ENCODE measurements at regions not wholly inside any gene's neighbourhood (a gene's known extent, or its start where the extent isn't known, plus 50 kb on each side); places are given as distances from the start of the nearest gene placed in this dataset.
A peak's percentile ranks its signal among the peaks of the same experiment; 100 is the strongest.
"Not testable (repeated sequence)": the region's sequence is repeated elsewhere in the genome, so short reads cannot be mapped to it uniquely, and the experiment has no call there.

GRCh38 chr22:44573451-44573850 is 75.4 kb upstream of the RTL6 start:
- 90 to 93% methylated on average over 4 of the region's 4 CpGs for WGBS, 2 donors
- intact Hi-C loops (cut with DNase I): no loop called here

GRCh38 chr22:44572414-44573207 is 74.6 kb upstream of the RTL6 start:
- no peaks in the 10 kb centered on the region for H3K27me3 ChIP-seq (ENCODE audit: control insufficient read depth in 1 of 2, insufficient read depth in 2 of 2, low read length in 1 of 2)
- DNase-seq: no peak
- no peak for ATAC-seq (ENCODE audit: low FRiP score)
- no peak overlapping the region for H3K27ac ChIP-seq (ENCODE audit: low read depth in 1 of 2, low read length in 2 of 2)
- peaks cover 2% of the 10 kb centered on the region for H3K9me3 ChIP-seq (ENCODE audit: control insufficient read depth, low read length)
- no peak overlapping the region for H3K4me3 ChIP-seq (ENCODE audit: low read length in 2 of 2)
- intact Hi-C loops (cut with DNase I): no loop called here
- no peaks in the 10 kb centered on the region for H3K4me1 ChIP-seq (ENCODE audit: control insufficient read depth in 1 of 2, insufficient read depth in 2 of 2, low read length in 2 of 2)
- 77 to 80% methylated on average over 14 of the region's 14 CpGs for whole genome bisulfite sequencing, 2 donors
- no peaks in the 10 kb centered on the region for H3K36me3 ChIP-seq (ENCODE audit: control insufficient read depth in 1 of 2, insufficient read depth in 2 of 2, low read length in 1 of 2)

More at GRCh38 chr22:44573451-44573850, 75.4 kb upstream of the RTL6 start:
- Histone ChIP-seq H3K36me3 (ENCODE audit: control insufficient read depth in 1 of 2, insufficient read depth in 2 of 2, low read length in 1 of 2) (no peaks in the 10 kb centered on the region), H3K4me1 (ENCODE audit: control insufficient read depth in 1 of 2, insufficient read depth in 2 of 2, low read length in 2 of 2) (no peaks in the 10 kb centered on the region), H3K4me3 (ENCODE audit: low read length in 2 of 2) (no peak overlapping the region), H3K27me3 (ENCODE audit: control insufficient read depth in 1 of 2, insufficient read depth in 2 of 2, low read length in 1 of 2) (no peaks in the 10 kb centered on the region), H3K9me3 (ENCODE audit: control insufficient read depth, low read length) (peaks cover 2% of the 10 kb centered on the region), H3K27ac (ENCODE audit: low read depth in 1 of 2, low read length in 2 of 2) (no peak overlapping the region)
- ATAC-seq (ENCODE audit: low FRiP score): no peak
- no peak for DNase-seq

- no peaks in the 10 kb centered on the region for H3K36me3 ChIP-seq (ENCODE audit: control insufficient read depth in 1 of 2, insufficient read depth in 2 of 2, low read length in 1 of 2)
- WGBS, 2 donors: 82 to 83% methylated on average over 29 of the region's 29 CpGs
- DNase-seq (no peak), ATAC-seq (ENCODE audit: low FRiP score) (no peak)
- no peaks in the 10 kb centered on the region for H3K27me3 ChIP-seq (ENCODE audit: control insufficient read depth in 1 of 2, insufficient read depth in 2 of 2, low read length in 1 of 2)
- H3K4me3 ChIP-seq (ENCODE audit: low read length in 2 of 2): no peak overlapping the region
- H3K9me3 ChIP-seq (ENCODE audit: control insufficient read depth, low read length): peaks cover 2% of the 10 kb centered on the region
- intact Hi-C loops (cut with DNase I): no loop called here
- no peak overlapping the region for H3K27ac ChIP-seq (ENCODE audit: low read depth in 1 of 2, low read length in 2 of 2)
- H3K4me1 ChIP-seq (ENCODE audit: control insufficient read depth in 1 of 2, insufficient read depth in 2 of 2, low read length in 2 of 2): no peaks in the 10 kb centered on the region
Observed at GRCh38 chr22:44571566-44572413, 73.8 kb upstream of the RTL6 start.

GRCh38 chr22:44570476-44571445 is 72.7 kb upstream of the RTL6 start:
- no peak for ATAC-seq (ENCODE audit: low FRiP score)

GRCh38 chr22:44569561-44569991 is 71.5 kb upstream of the RTL6 start:
- H3K4me1 ChIP-seq (ENCODE audit: control insufficient read depth in 1 of 2, insufficient read depth in 2 of 2, low read length in 2 of 2): no peaks in the 10 kb centered on the region
- H3K27me3 ChIP-seq (ENCODE audit: control insufficient read depth in 1 of 2, insufficient read depth in 2 of 2, low read length in 1 of 2): no peaks in the 10 kb centered on the region
- intact Hi-C loops (cut with DNase I): no loop called here
- no peak overlapping the region for H3K4me3 ChIP-seq (ENCODE audit: low read length in 2 of 2)
- ATAC-seq (ENCODE audit: low FRiP score) (no peak), DNase-seq (no peak)
- WGBS, 2 donors: 75 to 82% methylated on average over 9 of the region's 9 CpGs
- H3K36me3 ChIP-seq (ENCODE audit: control insufficient read depth in 1 of 2, insufficient read depth in 2 of 2, low read length in 1 of 2): no peaks in the 10 kb centered on the region
- peaks cover 3% of the 10 kb centered on the region for H3K9me3 ChIP-seq (ENCODE audit: control insufficient read depth, low read length)
- no peak overlapping the region for H3K27ac ChIP-seq (ENCODE audit: low read depth in 1 of 2, low read length in 2 of 2)

More at GRCh38 chr22:44570476-44571445, 72.7 kb upstream of the RTL6 start:
- H3K4me1 ChIP-seq (ENCODE audit: control insufficient read depth in 1 of 2, insufficient read depth in 2 of 2, low read length in 2 of 2): no peaks in the 10 kb centered on the region
- no peak for DNase-seq
- H3K4me3 ChIP-seq (ENCODE audit: low read length in 2 of 2): no peak overlapping the region
- no peaks in the 10 kb centered on the region for H3K27me3 ChIP-seq (ENCODE audit: control insufficient read depth in 1 of 2, insufficient read depth in 2 of 2, low read length in 1 of 2)
- no peak overlapping the region for H3K27ac ChIP-seq (ENCODE audit: low read depth in 1 of 2, low read length in 2 of 2)
- H3K36me3 ChIP-seq (ENCODE audit: control insufficient read depth in 1 of 2, insufficient read depth in 2 of 2, low read length in 1 of 2): no peaks in the 10 kb centered on the region
- peaks cover 3% of the 10 kb centered on the region for H3K9me3 ChIP-seq (ENCODE audit: control insufficient read depth, low read length)
- 58 to 62% methylated on average over 18 of the region's 18 CpGs for WGBS, 2 donors
- intact Hi-C loops (cut with DNase I): no loop called here

GRCh38 chr22:44567846-44568493 is 69.9 kb upstream of the RTL6 start:
- H3K36me3 ChIP-seq (ENCODE audit: control insufficient read depth in 1 of 2, insufficient read depth in 2 of 2, low read length in 1 of 2): no peaks in the 10 kb centered on the region
- intact Hi-C loops (cut with DNase I): loop anchor here in 1 of 2 donors (1.0 kb wide), 1 partner anchor 487 kb away; no protein-coding TSS in a partner anchor
- DNase-seq (peak; percentile 65 to 72), ATAC-seq (ENCODE audit: low FRiP score) (no peak)
- peaks cover 3% of the 10 kb centered on the region for H3K9me3 ChIP-seq (ENCODE audit: control insufficient read depth, low read length)
- no peak overlapping the region for H3K27ac ChIP-seq (ENCODE audit: low read depth in 1 of 2, low read length in 2 of 2)
- no peaks in the 10 kb centered on the region for H3K4me1 ChIP-seq (ENCODE audit: control insufficient read depth in 1 of 2, insufficient read depth in 2 of 2, low read length in 2 of 2)
- no peaks in the 10 kb centered on the region for H3K27me3 ChIP-seq (ENCODE audit: control insufficient read depth in 1 of 2, insufficient read depth in 2 of 2, low read length in 1 of 2)
- H3K4me3 ChIP-seq (ENCODE audit: low read length in 2 of 2): no peak overlapping the region
- 66 to 72% methylated on average over 8 of the region's 8 CpGs for WGBS, 2 donors

GRCh38 chr22:44567378-44567841 is 69.4 kb upstream of the RTL6 start:
- ATAC-seq (ENCODE audit: low FRiP score); H3K4me3 ChIP-seq (ENCODE audit: low read length in 2 of 2); DNase-seq; H3K27ac ChIP-seq (ENCODE audit: low read depth in 1 of 2, low read length in 2 of 2); H3K9me3 ChIP-seq (ENCODE audit: control insufficient read depth, low read length); H3K36me3 ChIP-seq (ENCODE audit: control insufficient read depth in 1 of 2, insufficient read depth in 2 of 2, low read length in 1 of 2); H3K4me1 ChIP-seq (ENCODE audit: control insufficient read depth in 1 of 2, insufficient read depth in 2 of 2, low read length in 2 of 2); H3K27me3 ChIP-seq (ENCODE audit: control insufficient read depth in 1 of 2, insufficient read depth in 2 of 2, low read length in 1 of 2); intact Hi-C loops (cut with DNase I): not testable (repeated sequence)
- WGBS, 2 donors: 90 to 93% methylated on average over 8 of the region's 8 CpGs

- ATAC-seq (ENCODE audit: low FRiP score): no peak
- H3K36me3 ChIP-seq (ENCODE audit: control insufficient read depth in 1 of 2, insufficient read depth in 2 of 2, low read length in 1 of 2): no peaks in the 10 kb centered on the region
- DNase-seq: peak in 1 of 2 donors; percentile 67
- intact Hi-C loops (cut with DNase I): no loop called here
- 84 to 85% methylated on average over 17 of the region's 17 CpGs for WGBS, 2 donors
- H3K27me3 ChIP-seq (ENCODE audit: control insufficient read depth in 1 of 2, insufficient read depth in 2 of 2, low read length in 1 of 2): no peaks in the 10 kb centered on the region
- H3K9me3 ChIP-seq (ENCODE audit: control insufficient read depth, low read length): peaks cover 3% of the 10 kb centered on the region
- H3K4me1 ChIP-seq (ENCODE audit: control insufficient read depth in 1 of 2, insufficient read depth in 2 of 2, low read length in 2 of 2): no peaks in the 10 kb centered on the region
- H3K4me3 ChIP-seq (ENCODE audit: low read length in 2 of 2): no peak overlapping the region
- H3K27ac ChIP-seq (ENCODE audit: low read depth in 1 of 2, low read length in 2 of 2): no peak overlapping the region
Observed at GRCh38 chr22:44566911-44567310, 68.9 kb upstream of the RTL6 start.

Data from aorta (tissue), 5 donors.